ENCODE measurements at regions not wholly inside any gene's neighbourhood (a gene's known extent, or its start where the extent isn't known, plus 50 kb on each side); places are given as distances from the start of the nearest gene placed in this dataset.

- H3K27ac Mint-ChIP-seq = no peak overlapping the region
- H3K4me2 ChIP-seq (replicated peaks; ENCODE audit: extremely low read depth, low read length, poor library complexity, severe bottlenecking) = no peak overlapping the region
- H3K4me3 ChIP-seq (replicated peaks in 1 of 3; ENCODE audit: low read depth in 2 of 3, low read length in 3 of 3) = no peak overlapping the region
- no peak overlapping the region for H3K9ac ChIP-seq (ENCODE audit: insufficient read depth, low read length, poor library complexity, severe bottlenecking)
- no peaks in the 10 kb centered on the region for H3K4me1 ChIP-seq (ENCODE audit: control insufficient read depth in 1 of 2, insufficient read depth in 2 of 2, low read length in 2 of 2)
- intact Hi-C loops (cut with micrococcal nuclease) = no loop called here
- no peaks in the 10 kb centered on the region for H3K36me3 Mint-ChIP-seq
- TF ChIP-seq CTCF (IDR thresholded peaks at IDR 0.05) = no peak
- peaks cover 0 to 3% (median 0%) of the 10 kb centered on the region in 7 donors for H3K9me3 Mint-ChIP-seq
- peak overlapping the region in 1 of 2 donors; percentile 31 for H3K4me3 Mint-ChIP-seq
- no peaks in the 10 kb centered on the region for H4K20me1 ChIP-seq (ENCODE audit: insufficient read depth, low read length)
- DNase-seq = no peak
- 67% methylated on average over 1 of the region's 9 CpGs for WGBS (ENCODE audit: insufficient coverage)
- H3K36me3 ChIP-seq (replicated peaks in 1 of 2; ENCODE audit: control insufficient read depth in 1 of 2, insufficient read depth in 2 of 2, low read length in 2 of 2) = no peaks in the 10 kb centered on the region
- no peak overlapping the region for H2AFZ ChIP-seq (ENCODE audit: insufficient read depth, low read depth, low read length, poor library complexity, severe bottlenecking)
- no peaks in the 10 kb centered on the region for H3K9me3 ChIP-seq (replicated peaks in 1 of 2; ENCODE audit: control insufficient read depth in 1 of 2, insufficient read depth in 1 of 2, low read length in 2 of 2)
- H3K4me1 Mint-ChIP-seq = no peaks in the 10 kb centered on the region
- no peaks in the 10 kb centered on the region for H3K79me2 ChIP-seq (ENCODE audit: insufficient read depth, low read length)
- H3K27ac ChIP-seq (ENCODE audit: low read depth in 1 of 2, low read length in 2 of 2) = no peak overlapping the region
- peaks cover 2 to 12% of the 10 kb centered on the region in 2 donors for H3K27me3 ChIP-seq (ENCODE audit: control insufficient read depth in 2 of 2, insufficient read depth in 2 of 2, low read length in 2 of 2)
- H3K27me3 Mint-ChIP-seq (ENCODE audit: low read depth in 3 of 3) = peaks cover 10 to 27% (median 10%) of the 10 kb centered on the region in 3 donors
Measured at GRCh38 chr6:1255636-1256365, 56.1 kb upstream of the FOXQ1 start.

GRCh38 chr6:1254326-1254725, 57.6 kb upstream of the FOXQ1 start:
- Histone ChIP-seq H3K4me2 (replicated peaks; ENCODE audit: extremely low read depth, low read length, poor library complexity, severe bottlenecking) (no peak overlapping the region), H4K20me1 (ENCODE audit: insufficient read depth, low read length) (no peaks in the 10 kb centered on the region), H3K27ac (ENCODE audit: low read depth in 1 of 2, low read length in 2 of 2) (no peak overlapping the region), H3K9me3 (replicated peaks in 1 of 2; ENCODE audit: control insufficient read depth in 1 of 2, insufficient read depth in 1 of 2, low read length in 2 of 2) (no peaks in the 10 kb centered on the region), H3K4me3 (replicated peaks in 1 of 3; ENCODE audit: low read depth in 2 of 3, low read length in 3 of 3) (no peak overlapping the region), H3K4me1 (ENCODE audit: control insufficient read depth in 1 of 2, insufficient read depth in 2 of 2, low read length in 2 of 2) (no peaks in the 10 kb centered on the region), H3K79me2 (ENCODE audit: insufficient read depth, low read length) (no peaks in the 10 kb centered on the region), H3K36me3 (replicated peaks in 1 of 2; ENCODE audit: control insufficient read depth in 1 of 2, insufficient read depth in 2 of 2, low read length in 2 of 2) (no peaks in the 10 kb centered on the region), H3K27me3 (ENCODE audit: control insufficient read depth in 2 of 2, insufficient read depth in 2 of 2, low read length in 2 of 2) (peaks cover 0 to 6% of the 10 kb centered on the region in 2 donors), H3K9ac (ENCODE audit: insufficient read depth, low read length, poor library complexity, severe bottlenecking) (no peak overlapping the region), H2AFZ (ENCODE audit: insufficient read depth, low read depth, low read length, poor library complexity, severe bottlenecking) (no peak overlapping the region)
- Mint-ChIP-seq H3K4me1 (no peaks in the 10 kb centered on the region), H3K27ac (no peak overlapping the region), H3K4me3 (no peak overlapping the region), H3K27me3 (ENCODE audit: low read depth in 3 of 3) (peaks cover 8 to 26% (median 14%) of the 10 kb centered on the region in 3 donors), H3K36me3 (no peaks in the 10 kb centered on the region), H3K9me3 (peaks cover 0 to 5% (median 0%) of the 10 kb centered on the region in 7 donors)
- intact Hi-C loops (cut with micrococcal nuclease) = no loop called here
- WGBS (ENCODE audit: insufficient coverage) = 88% methylated on average over 2 of the region's 4 CpGs
- TF ChIP-seq CTCF (IDR thresholded peaks at IDR 0.05) = no peak
- no peak for DNase-seq
